GM12892 (cell line): ENCODE measurements at regions not wholly inside any gene's neighbourhood (a gene's known extent, or its start where the extent isn't known, plus 50 kb on each side); places are given as distances from the start of the nearest gene placed in this dataset.

Experiments used
- POLR2A ChIP-seq: IDR thresholded peaks from 2 replicates; pipeline ENCODE4 v1.6.1; 2011; ENCODE audit warnings: low read depth, low read length, control low read depth
- TAF1 ChIP-seq: IDR thresholded peaks from 2 replicates; pipeline ENCODE4 v1.6.1; 2011; ENCODE audit warnings: low read depth, mild to moderate bottlenecking, control low read depth, low read length, borderline replicate concordance

DNA sequence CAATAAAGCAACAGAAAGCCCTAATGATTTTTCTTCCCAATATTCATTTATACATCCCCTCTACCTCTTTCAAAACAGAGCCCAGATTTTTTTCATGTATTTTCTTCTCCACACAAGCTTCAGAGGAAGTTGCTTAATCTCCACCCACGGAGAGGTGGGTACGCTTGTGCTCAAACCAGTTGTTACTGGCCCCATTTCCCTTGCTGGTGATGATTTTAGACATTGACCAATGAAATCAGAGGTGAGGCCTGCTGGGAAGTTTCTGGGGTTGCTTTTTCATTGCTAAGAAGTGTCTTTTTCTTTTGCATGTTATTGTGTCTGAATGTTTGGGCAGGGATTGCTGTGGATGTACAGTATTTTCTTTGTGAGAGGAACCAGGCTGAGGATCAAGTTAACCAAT is 448.1 kb upstream of the B3GALT2 start:
- no peak for TF ChIP-seq POLR2A
- TF ChIP-seq TAF1: no peak
